ENCODE measurements at regions not wholly inside any gene's neighbourhood (a gene's known extent, or its start where the extent isn't known, plus 50 kb on each side); places are given as distances from the start of the nearest gene placed in this dataset.
A peak's percentile ranks its signal among the peaks of the same experiment; 100 is the strongest.

GRCh38 chr1:23639460-23640095, 52.0 kb upstream of the RPL11 start:
- DNase-seq: no peak

GRCh38 chr1:23638786-23639241, 52.8 kb upstream of the RPL11 start:
- DNase-seq: no peak

- DNase-seq: no peak
Observed at GRCh38 chr1:23638188-23638619, 53.4 kb upstream of the RPL11 start.

GRCh38 chr1:23636009-23636408, 55.6 kb upstream of the RPL11 start:
- DNase-seq: no peak

GRCh38 chr1:23634840-23635651, 56.6 kb upstream of the RPL11 start:
- peak; percentile 70 for DNase-seq

- no peak for DNase-seq
Observed at GRCh38 chr1:23634518-23634839, 57.1 kb upstream of the RPL11 start.

- no peak for DNase-seq
Observed at GRCh38 chr1:23632479-23633160, 59.0 kb upstream of the RPL11 start.

GRCh38 chr1:23629708-23630290, 61.8 kb upstream of the RPL11 start:
- no peak for DNase-seq

GRCh38 chr1:23628951-23629387, 62.6 kb upstream of the RPL11 start:
- no peak for DNase-seq

GRCh38 chr1:23627069-23627735, 64.4 kb upstream of the RPL11 start:
- no peak for DNase-seq

- no peak for DNase-seq
Observed at GRCh38 chr1:23625929-23626535, 65.6 kb upstream of the RPL11 start.

GRCh38 chr1:23625459-23625858, 66.1 kb upstream of the RPL11 start:
- no peak for DNase-seq

GRCh38 chr1:23624440-23624839, 65.1 kb upstream of the ID3 start:
- no peak for DNase-seq

- DNase-seq: no peak
Observed at GRCh38 chr1:23622284-23622683, 63.0 kb upstream of the ID3 start.

GRCh38 chr1:23620605-23621004, 61.3 kb upstream of the ID3 start:
- no peak for DNase-seq

GRCh38 chr1:23619299-23620188, 60.2 kb upstream of the ID3 start:
- no peak for DNase-seq

- DNase-seq: no peak
Observed at GRCh38 chr1:23618586-23619083, 59.3 kb upstream of the ID3 start.

- DNase-seq: no peak
Observed at GRCh38 chr1:23617084-23617521, 57.8 kb upstream of the ID3 start.

- DNase-seq: no peak
Observed at GRCh38 chr1:23616292-23616824, 57.1 kb upstream of the ID3 start.

- DNase-seq: no peak
Observed at GRCh38 chr1:23615852-23616251, 56.6 kb upstream of the ID3 start.

- DNase-seq: no peak
Observed at GRCh38 chr1:23615423-23615822, 56.1 kb upstream of the ID3 start.
